Ovary (tissue), 3 donors: ENCODE measurements at regions not wholly inside any gene's neighbourhood (a gene's known extent, or its start where the extent isn't known, plus 50 kb on each side); places are given as distances from the start of the nearest gene placed in this dataset.

ENCODE experiments used
- POLR2A ChIP-seq: fragments of 450-650 bp; IDR thresholded peaks from one replicate; pipeline ENCODE4 v1.6.1; 2017; ENCODE audit warnings: antibody characterized with exemption, mild to moderate bottlenecking, moderate library complexity
- TF ChIP-seq, protein P1 (sequence below), 3 donors: fragments of 450-650 bp in 2 of 3; fragments of 200-600 bp in 1 of 3; IDR thresholded peaks; one replicate each; pipeline versions ENCODE4 v1.5.1 to v1.8.0; 2016 to 2022; ENCODE audit warnings: antibody characterized with exemption in 3 of 3, mild to moderate bottlenecking in 1 of 3
- donor health status: DM: no; HTN: no; CAD: no.

- TF ChIP-seq, protein P1, sequence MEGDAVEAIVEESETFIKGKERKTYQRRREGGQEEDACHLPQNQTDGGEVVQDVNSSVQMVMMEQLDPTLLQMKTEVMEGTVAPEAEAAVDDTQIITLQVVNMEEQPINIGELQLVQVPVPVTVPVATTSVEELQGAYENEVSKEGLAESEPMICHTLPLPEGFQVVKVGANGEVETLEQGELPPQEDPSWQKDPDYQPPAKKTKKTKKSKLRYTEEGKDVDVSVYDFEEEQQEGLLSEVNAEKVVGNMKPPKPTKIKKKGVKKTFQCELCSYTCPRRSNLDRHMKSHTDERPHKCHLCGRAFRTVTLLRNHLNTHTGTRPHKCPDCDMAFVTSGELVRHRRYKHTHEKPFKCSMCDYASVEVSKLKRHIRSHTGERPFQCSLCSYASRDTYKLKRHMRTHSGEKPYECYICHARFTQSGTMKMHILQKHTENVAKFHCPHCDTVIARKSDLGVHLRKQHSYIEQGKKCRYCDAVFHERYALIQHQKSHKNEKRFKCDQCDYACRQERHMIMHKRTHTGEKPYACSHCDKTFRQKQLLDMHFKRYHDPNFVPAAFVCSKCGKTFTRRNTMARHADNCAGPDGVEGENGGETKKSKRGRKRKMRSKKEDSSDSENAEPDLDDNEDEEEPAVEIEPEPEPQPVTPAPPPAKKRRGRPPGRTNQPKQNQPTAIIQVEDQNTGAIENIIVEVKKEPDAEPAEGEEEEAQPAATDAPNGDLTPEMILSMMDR (IDR thresholded peaks at IDR 0.05): no peak
- no peak for TF ChIP-seq POLR2A
Observed at GRCh38 chr3:10602271-10602670, 96.9 kb upstream of the ATP2B2 start.
